ENCODE measurements at regions not wholly inside any gene's neighbourhood (a gene's known extent, or its start where the extent isn't known, plus 50 kb on each side); places are given as distances from the start of the nearest gene placed in this dataset.
A peak's percentile ranks its signal among the peaks of the same experiment; 100 is the strongest.

DNA sequence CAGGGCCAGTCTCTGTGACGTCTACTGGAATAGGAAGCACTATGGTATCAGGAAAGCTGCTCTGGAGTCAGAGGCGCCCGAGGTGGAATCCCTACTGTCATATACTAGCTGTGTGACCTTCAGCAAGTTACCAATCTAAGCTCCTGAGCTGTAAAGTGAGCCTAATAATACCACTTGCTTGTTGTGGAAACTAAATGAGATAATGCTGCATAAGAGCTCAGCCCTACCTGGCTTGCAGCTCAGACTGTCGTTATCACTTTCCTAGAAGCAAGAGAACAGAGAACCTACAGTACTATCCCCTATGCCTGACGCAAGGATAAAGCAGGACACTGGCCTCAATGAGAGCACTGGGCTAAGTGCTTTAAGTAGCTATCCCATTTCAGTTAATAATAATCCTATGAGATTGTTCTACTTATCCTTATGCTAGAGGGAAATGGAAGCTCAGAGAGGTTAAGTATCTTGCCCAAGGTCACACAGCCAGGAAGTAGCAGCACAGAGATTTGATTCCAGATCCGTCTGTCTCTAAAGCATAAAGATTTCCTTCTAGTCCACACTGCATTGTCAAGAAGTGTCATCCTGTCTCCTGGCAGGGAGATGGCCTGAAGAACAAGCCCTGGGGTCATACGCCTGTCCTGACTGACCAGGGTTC lies 195.2 kb downstream of the TLE3 start:
- H3K18ac ChIP-seq (ENCODE audit: low read depth in 1 of 2, low read length in 2 of 2): no peak overlapping the region
- no peak overlapping the region for H3K4ac ChIP-seq (ENCODE audit: low read depth in 1 of 2, low read length in 2 of 2)
- H4K8ac ChIP-seq (ENCODE audit: low read length): no peak overlapping the region
- H2BK5ac ChIP-seq (ENCODE audit: low read depth, low read length, poor library complexity, severe bottlenecking): no peak overlapping the region
- H3K36me3 ChIP-seq (ENCODE audit: control insufficient read depth in 1 of 2, insufficient read depth in 2 of 2, low read depth in 1 of 2, low read length in 2 of 2): no peaks in the 10 kb centered on the region
- no peak overlapping the region for H3K27ac ChIP-seq (ENCODE audit: low read length, poor library complexity, severe bottlenecking)
- no peak overlapping the region for H2AK5ac ChIP-seq (ENCODE audit: low read length, severe bottlenecking)
- peaks cover 16 to 45% of the 10 kb centered on the region in 2 experiments for H3K27me3 ChIP-seq (ENCODE audit: control insufficient read depth in 1 of 2, insufficient read depth in 1 of 2, low read length in 2 of 2)
- H3K4me2 ChIP-seq (ENCODE audit: low read length, poor library complexity, severe bottlenecking): no peak overlapping the region
- peak overlapping the region in 1 of 2 experiments; percentile 44 for H3K14ac ChIP-seq (ENCODE audit: low read length in 2 of 2)
- 91% methylated on average over 7 of the region's 7 CpGs for WGBS
- no peaks in the 10 kb centered on the region for H3K9me3 ChIP-seq (ENCODE audit: control insufficient read depth, low read length)
- H2BK12ac ChIP-seq (ENCODE audit: low read length in 2 of 2): peak overlapping the region in 1 of 2 experiments; percentile 1
- no peak overlapping the region for H4K91ac ChIP-seq (ENCODE audit: low read length)
- H3K9ac ChIP-seq (ENCODE audit: low read length): no peak overlapping the region
- no peak for DNase-seq
- H2AFZ ChIP-seq (ENCODE audit: low read depth, low read length): no peak overlapping the region
- no peak overlapping the region for H2BK120ac ChIP-seq (ENCODE audit: low read depth, low read length)
- H3K23ac ChIP-seq (ENCODE audit: low read length in 2 of 2): no peak overlapping the region
- no peak overlapping the region for H3K4me3 ChIP-seq (ENCODE audit: insufficient read depth in 1 of 2, low read depth in 1 of 2, low read length in 2 of 2)
- H2BK15ac ChIP-seq (ENCODE audit: low read depth, poor library complexity, severe bottlenecking): no peak overlapping the region
- H3K4me1 ChIP-seq (ENCODE audit: control insufficient read depth, insufficient read depth, low read depth, low read length): peaks cover 13% of the 10 kb centered on the region
- H3K79me1 ChIP-seq (replicated peaks; ENCODE audit: low read length, poor library complexity, severe bottlenecking): no peaks in the 10 kb centered on the region

DNA sequence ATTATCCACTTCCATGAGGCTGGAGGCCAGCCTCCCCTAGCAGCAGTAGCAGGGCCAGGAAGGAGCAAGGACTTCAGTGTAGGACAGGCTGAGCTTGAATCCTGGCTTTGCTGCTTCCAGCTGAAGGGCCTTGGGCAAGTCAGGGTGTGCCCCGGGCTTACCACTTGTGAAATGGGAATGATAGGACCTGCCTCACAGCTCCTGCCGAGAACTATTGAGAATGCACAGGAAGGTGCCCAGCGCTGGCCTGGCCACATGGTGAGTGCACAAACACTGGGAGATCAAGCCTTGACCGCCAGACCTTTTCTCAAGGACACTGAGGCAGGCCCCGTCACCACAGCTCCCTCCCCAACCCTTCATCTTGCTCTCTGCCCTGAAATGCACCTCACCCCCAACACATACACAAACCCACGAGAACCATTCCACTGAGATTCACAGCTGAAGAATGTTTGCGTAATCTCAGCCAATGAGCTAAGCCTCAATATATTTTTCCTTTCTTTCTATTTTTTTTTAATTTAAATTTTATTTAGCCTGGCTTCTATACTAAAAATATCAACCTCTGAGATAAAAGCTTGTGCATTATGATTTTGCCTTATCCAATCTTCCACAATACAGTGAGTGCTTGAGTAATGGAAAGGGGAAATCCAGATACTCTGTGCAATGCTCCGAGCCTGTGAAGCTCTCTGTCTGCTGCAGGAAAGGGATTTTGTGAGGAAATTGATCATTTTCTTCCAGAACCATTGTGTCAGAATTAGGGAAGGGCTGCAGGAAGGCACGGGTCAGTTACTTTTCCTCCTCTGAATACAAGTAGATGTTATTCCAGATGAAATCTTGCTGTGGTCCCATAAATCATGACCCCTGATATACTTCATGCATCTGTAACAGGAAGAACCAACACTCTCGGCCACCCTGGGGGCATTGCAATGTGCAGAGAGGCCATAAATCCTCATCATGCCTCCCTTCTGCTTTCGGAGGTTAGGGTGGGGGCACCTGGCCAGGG lies 193.9 kb downstream of the TLE3 start:
- 39% methylated on average over 10 of the region's 11 CpGs for WGBS
- no peaks in the 10 kb centered on the region for H3K36me3 ChIP-seq (ENCODE audit: control insufficient read depth in 1 of 2, insufficient read depth in 2 of 2, low read depth in 1 of 2, low read length in 2 of 2)

DNA sequence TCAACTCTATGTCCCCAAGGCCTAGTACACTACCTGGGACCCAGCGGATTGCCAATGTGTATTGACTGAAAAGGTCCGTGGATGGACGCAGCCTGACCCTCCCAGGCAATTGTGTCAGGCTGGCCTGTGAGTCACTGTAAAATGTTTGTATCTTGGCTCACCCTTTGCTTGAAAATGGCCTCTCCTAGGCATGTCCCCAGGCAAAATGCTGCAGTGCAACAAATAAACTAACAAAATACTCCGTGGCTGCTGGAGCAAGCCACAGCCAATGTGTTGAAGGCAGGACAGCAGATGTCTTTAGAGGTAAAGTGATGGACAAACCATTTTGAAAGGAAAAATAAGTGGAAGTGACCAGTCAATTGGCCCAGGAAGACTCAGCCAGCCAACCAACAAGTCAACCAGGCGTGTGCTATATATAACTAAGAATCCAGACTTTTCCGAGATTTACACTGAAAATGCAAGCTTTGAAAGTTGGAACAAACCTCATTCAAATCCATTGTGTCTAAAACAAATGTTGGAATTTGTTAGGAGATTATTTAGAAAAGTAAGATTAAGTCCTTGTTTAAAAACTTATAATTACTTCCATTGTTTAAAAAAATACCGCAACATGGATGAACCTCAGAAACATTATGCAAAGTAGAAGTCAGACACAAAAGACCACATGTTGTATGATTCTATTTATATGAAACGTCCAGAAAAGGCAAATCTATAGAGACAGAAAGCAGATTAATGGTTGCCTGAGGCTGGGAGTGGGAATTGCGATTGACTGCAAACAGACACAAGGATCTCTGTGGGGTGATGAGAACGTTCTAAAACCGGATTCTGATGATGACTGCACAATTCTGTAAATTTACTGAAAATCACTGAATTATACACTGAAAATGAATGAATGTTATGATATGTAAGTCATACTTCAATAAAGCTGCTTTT lies 191.2 kb downstream of the TLE3 start:
- Histone ChIP-seq H3K9me3 (ENCODE audit: control insufficient read depth, low read length) (peaks cover 8% of the 10 kb centered on the region), H3K27me3 (ENCODE audit: control insufficient read depth in 1 of 2, insufficient read depth in 1 of 2, low read length in 2 of 2) (peaks cover 23 to 39% of the 10 kb centered on the region in 2 experiments), H3K18ac (ENCODE audit: low read depth in 1 of 2, low read length in 2 of 2) (no peak overlapping the region), H2BK12ac (ENCODE audit: low read length in 2 of 2) (no peak overlapping the region), H2AFZ (ENCODE audit: low read depth, low read length) (no peak overlapping the region), H2AK5ac (ENCODE audit: low read length, severe bottlenecking) (no peak overlapping the region), H2BK15ac (ENCODE audit: low read depth, poor library complexity, severe bottlenecking) (no peak overlapping the region), H2BK5ac (ENCODE audit: low read depth, low read length, poor library complexity, severe bottlenecking) (no peak overlapping the region), H4K91ac (ENCODE audit: low read length) (no peak overlapping the region), H3K14ac (ENCODE audit: low read length in 2 of 2) (no peak overlapping the region), H3K9ac (ENCODE audit: low read length) (no peak overlapping the region), H3K23ac (ENCODE audit: low read length in 2 of 2) (no peak overlapping the region), H2BK120ac (ENCODE audit: low read depth, low read length) (no peak overlapping the region), H3K4me1 (ENCODE audit: control insufficient read depth, insufficient read depth, low read depth, low read length) (peaks cover 13% of the 10 kb centered on the region), H3K4me2 (ENCODE audit: low read length, poor library complexity, severe bottlenecking) (no peak overlapping the region), H3K4ac (ENCODE audit: low read depth in 1 of 2, low read length in 2 of 2) (no peak overlapping the region), H3K79me1 (replicated peaks; ENCODE audit: low read length, poor library complexity, severe bottlenecking) (no peaks in the 10 kb centered on the region), H3K27ac (ENCODE audit: low read length, poor library complexity, severe bottlenecking) (no peak overlapping the region), H4K8ac (ENCODE audit: low read length) (no peak overlapping the region), H3K36me3 (ENCODE audit: control insufficient read depth in 1 of 2, insufficient read depth in 2 of 2, low read depth in 1 of 2, low read length in 2 of 2) (no peaks in the 10 kb centered on the region), H3K4me3 (ENCODE audit: insufficient read depth in 1 of 2, low read depth in 1 of 2, low read length in 2 of 2) (no peak overlapping the region)
- WGBS: 73% methylated on average over 8 of the region's 11 CpGs
- DNase-seq: peak; percentile 71

More for the DNA sequence above, 193.9 kb downstream of the TLE3 start:
- H3K23ac ChIP-seq (ENCODE audit: low read length in 2 of 2): no peak overlapping the region
- H2AK5ac ChIP-seq (ENCODE audit: low read length, severe bottlenecking): no peak overlapping the region
- no peak overlapping the region for H2AFZ ChIP-seq (ENCODE audit: low read depth, low read length)
- DNase-seq: peak; percentile 56
- no peak overlapping the region for H3K14ac ChIP-seq (ENCODE audit: low read length in 2 of 2)
- H4K91ac ChIP-seq (ENCODE audit: low read length): peak overlapping the region; percentile 25
- no peak overlapping the region for H2BK5ac ChIP-seq (ENCODE audit: low read depth, low read length, poor library complexity, severe bottlenecking)
- H4K8ac ChIP-seq (ENCODE audit: low read length): no peak overlapping the region
- peak overlapping the region in 1 of 2 experiments; percentile 5 for H3K4ac ChIP-seq (ENCODE audit: low read depth in 1 of 2, low read length in 2 of 2)
- H3K79me1 ChIP-seq (replicated peaks; ENCODE audit: low read length, poor library complexity, severe bottlenecking): no peaks in the 10 kb centered on the region
- no peak overlapping the region for H3K4me3 ChIP-seq (ENCODE audit: insufficient read depth in 1 of 2, low read depth in 1 of 2, low read length in 2 of 2)
- peak overlapping the region in 1 of 2 experiments; percentile 11 for H3K18ac ChIP-seq (ENCODE audit: low read depth in 1 of 2, low read length in 2 of 2)
- no peak overlapping the region for H2BK15ac ChIP-seq (ENCODE audit: low read depth, poor library complexity, severe bottlenecking)
- H3K27me3 ChIP-seq (ENCODE audit: control insufficient read depth in 1 of 2, insufficient read depth in 1 of 2, low read length in 2 of 2): peaks cover 21 to 43% of the 10 kb centered on the region in 2 experiments
- H3K9me3 ChIP-seq (ENCODE audit: control insufficient read depth, low read length): no peaks in the 10 kb centered on the region
- no peak overlapping the region for H2BK120ac ChIP-seq (ENCODE audit: low read depth, low read length)
- H3K27ac ChIP-seq (ENCODE audit: low read length, poor library complexity, severe bottlenecking): no peak overlapping the region
- peaks cover 13% of the 10 kb centered on the region for H3K4me1 ChIP-seq (ENCODE audit: control insufficient read depth, insufficient read depth, low read depth, low read length)
- no peak overlapping the region for H2BK12ac ChIP-seq (ENCODE audit: low read length in 2 of 2)
- no peak overlapping the region for H3K4me2 ChIP-seq (ENCODE audit: low read length, poor library complexity, severe bottlenecking)
- no peak overlapping the region for H3K9ac ChIP-seq (ENCODE audit: low read length)
